NCI-H510A treated with DMSO at 0.1 percent for 48 hours (cell line): ENCODE measurements at regions not wholly inside any gene's neighbourhood (a gene's known extent, or its start where the extent isn't known, plus 50 kb on each side); places are given as distances from the start of the nearest gene placed in this dataset.

Experiments used
- DNase-seq: peaks from one replicate; lab custom pipeline; 2025; lab: John Stamatoyannopoulos, UW

- no peak for DNase-seq
Measured at GRCh38 chr16:6143020-6143419, 1045.4 kb upstream of the EEF2KMT start.

- DNase-seq, result no peak
Measured at GRCh38 chr16:6133009-6133557, 1035.5 kb upstream of the EEF2KMT start.

GRCh38 chr16:6132121-6132520, 1034.5 kb upstream of the EEF2KMT start:
- DNase-seq, result no peak

GRCh38 chr16:6131526-6132050, 1034.0 kb upstream of the EEF2KMT start:
- DNase-seq, result no peak

GRCh38 chr16:6125483-6126259, 1028.1 kb upstream of the EEF2KMT start:
- no peak for DNase-seq

GRCh38 chr16:6124136-6124535, 1026.5 kb upstream of the EEF2KMT start:
- DNase-seq, result no peak

GRCh38 chr16:6122401-6122800, 1024.8 kb upstream of the EEF2KMT start:
- no peak for DNase-seq

- no peak for DNase-seq
Measured at GRCh38 chr16:6114691-6115090, 1017.1 kb upstream of the EEF2KMT start.

GRCh38 chr16:6113749-6114148, 1016.2 kb upstream of the EEF2KMT start:
- no peak for DNase-seq

- no peak for DNase-seq
Measured at GRCh38 chr16:6112700-6113099, 1015.1 kb upstream of the EEF2KMT start.

GRCh38 chr16:6111390-6111789, 1013.8 kb upstream of the EEF2KMT start:
- DNase-seq, result no peak

GRCh38 chr16:6110346-6110745, 1012.8 kb upstream of the EEF2KMT start:
- DNase-seq, result no peak

- DNase-seq, result no peak
Measured at GRCh38 chr16:6106061-6106460, 1008.5 kb upstream of the EEF2KMT start.

- no peak for DNase-seq
Measured at GRCh38 chr16:6105115-6105514, 1007.5 kb upstream of the EEF2KMT start.

GRCh38 chr16:6104428-6104827, 1006.8 kb upstream of the EEF2KMT start:
- DNase-seq, result no peak

GRCh38 chr16:6103561-6103960, 1006.0 kb upstream of the EEF2KMT start:
- DNase-seq, result no peak

- no peak for DNase-seq
Measured at GRCh38 chr16:6099102-6099501, 1001.5 kb upstream of the EEF2KMT start.

GRCh38 chr16:6096931-6097670, 999.5 kb upstream of the EEF2KMT start:
- no peak for DNase-seq

GRCh38 chr16:6095414-6095813, 997.8 kb upstream of the EEF2KMT start:
- DNase-seq, result no peak

- no peak for DNase-seq
Measured at GRCh38 chr16:6091021-6091420, 993.4 kb upstream of the EEF2KMT start.

- no peak for DNase-seq
Measured at GRCh38 chr16:6081320-6081976, 983.9 kb upstream of the EEF2KMT start.

GRCh38 chr16:6076631-6077030, 979.0 kb upstream of the EEF2KMT start:
- DNase-seq, result no peak
